OCI-LY3 (cell line): ENCODE measurements at regions not wholly inside any gene's neighbourhood (a gene's known extent, or its start where the extent isn't known, plus 50 kb on each side); places are given as distances from the start of the nearest gene placed in this dataset.

ENCODE experiments used
- H2AFZ ChIP-seq: fragments of 200-600, 300-600 bp; shearing (Covaris generic); 2 replicates; pipeline ENCODE4 v1.6.0; 2014; ENCODE audit warnings: antibody characterized with exemption, low read depth, low read length
- H3K27ac ChIP-seq: fragments of 200-600, 300-600 bp; sonication (generic); 2 replicates; pipeline ENCODE4 v1.5.1; 2014; ENCODE audit warnings: mild to moderate bottlenecking, low read length, moderate library complexity, mixed read lengths
- H3K27me3 ChIP-seq: fragments of 200-600, 300-600 bp; sonication (generic); 2 replicates; pipeline ENCODE4 v1.6.1; 2014; ENCODE audit warnings: low read depth, low read length, mixed read lengths
- H3K36me3 ChIP-seq: fragments of 200-600, 300-600 bp; sonication (generic); replicated peaks from 2 replicates; pipeline ENCODE3; 2014; ENCODE audit warnings: low read depth, low read length, mixed read lengths
- H3K4me1 ChIP-seq: fragments of 300-600, 200-600 bp; sonication (generic); 2 replicates; pipeline ENCODE4 v1.6.1; 2014; ENCODE audit warnings: low read length, mixed read lengths
- H3K4me2 ChIP-seq: fragments of 200-600, 300-600 bp; sonication (generic); 2 replicates; pipeline ENCODE4 v1.6.1; 2014; ENCODE audit warnings: low read length, mixed read lengths
- H3K4me3 ChIP-seq: fragments of 300-600, 200-600 bp; sonication (generic); 2 replicates; pipeline ENCODE4 v1.5.1; 2014; ENCODE audit warnings: antibody characterized with exemption, mild to moderate bottlenecking, low read length, moderate library complexity
- H3K79me2 ChIP-seq: fragments of 300-600, 200-600 bp; shearing (Covaris generic); 2 replicates; pipeline ENCODE4 v1.6.1; 2014; ENCODE audit warnings: mild to moderate bottlenecking, low read length, mixed read lengths
- H3K9ac ChIP-seq: fragments of 300-600, 200-600 bp; shearing (Covaris generic); 2 replicates; pipeline ENCODE4 v1.6.0; 2014; ENCODE audit warnings: mild to moderate bottlenecking, low read length, moderate library complexity
- H3K9me3 ChIP-seq: fragments of 200-600, 300-600 bp; shearing (Covaris generic); 2 replicates; pipeline ENCODE4 v1.6.1; 2014; ENCODE audit warnings: low read length, mixed read lengths; ENCODE audit not compliant: insufficient read depth
- H4K20me1 ChIP-seq: fragments of 200-600, 300-600 bp; sonication (generic); 2 replicates; pipeline ENCODE4 v1.6.1; 2016; ENCODE audit warnings: low read length, mixed read lengths; ENCODE audit not compliant: insufficient read depth
- CTCF ChIP-seq: fragments of 200-600, 300-600 bp; sonication (generic); IDR thresholded peaks from 2 replicates; pipeline ENCODE4 v1.5.1; 2014; ENCODE audit warnings: antibody characterized with exemption, low read length, low read depth
- EZH2phosphoT487 ChIP-seq: fragments of 200-600 bp; shearing (Covaris generic); IDR thresholded peaks from 2 replicates; pipeline ENCODE4 v1.6.1; 2018; ENCODE audit warnings: antibody characterized with exemption, mixed run types, low read depth

DNA sequence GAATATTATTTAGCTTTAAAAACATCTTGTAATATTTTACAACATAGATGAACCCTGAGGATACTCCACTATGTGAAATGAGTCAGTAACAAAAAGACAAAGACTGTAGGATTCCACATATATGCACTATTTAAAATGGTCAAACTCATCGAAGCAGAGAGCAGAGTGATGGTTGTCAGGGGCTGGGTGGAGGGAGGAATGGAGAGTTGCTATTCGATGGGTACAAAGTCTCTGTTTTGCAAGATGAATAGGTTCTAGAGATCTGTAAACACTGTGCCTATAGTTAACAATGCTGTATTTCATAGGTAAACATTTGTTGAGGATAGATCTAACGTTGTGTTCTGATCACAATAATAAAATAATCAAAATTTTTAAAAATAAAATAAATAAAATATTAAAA, 1675.9 kb upstream of the CELF4 start:
- no peak for TF ChIP-seq EZH2phosphoT487
- Histone ChIP-seq H3K9ac (no peak overlapping the region), H3K4me2 (no peak overlapping the region), H3K27me3 (no peaks in the 10 kb centered on the region), H3K27ac (no peak overlapping the region), H3K36me3 (no peaks in the 10 kb centered on the region), H4K20me1 (no peaks in the 10 kb centered on the region), H3K4me3 (no peak overlapping the region), H3K9me3 (no peaks in the 10 kb centered on the region), H2AFZ (no peak overlapping the region), H3K79me2 (no peaks in the 10 kb centered on the region), H3K4me1 (no peaks in the 10 kb centered on the region)

GRCh38 chr18:39238981-39239660, 1673.5 kb upstream of the CELF4 start:
- Histone ChIP-seq H3K9ac (no peak overlapping the region), H3K27me3 (no peaks in the 10 kb centered on the region), H3K4me2 (no peak overlapping the region), H2AFZ (no peak overlapping the region), H3K9me3 (no peaks in the 10 kb centered on the region), H3K36me3 (no peaks in the 10 kb centered on the region), H3K79me2 (no peaks in the 10 kb centered on the region), H4K20me1 (no peaks in the 10 kb centered on the region), H3K27ac (no peak overlapping the region), H3K4me3 (no peak overlapping the region), H3K4me1 (no peaks in the 10 kb centered on the region)
- TF ChIP-seq CTCF (no peak), EZH2phosphoT487 (no peak)

DNA sequence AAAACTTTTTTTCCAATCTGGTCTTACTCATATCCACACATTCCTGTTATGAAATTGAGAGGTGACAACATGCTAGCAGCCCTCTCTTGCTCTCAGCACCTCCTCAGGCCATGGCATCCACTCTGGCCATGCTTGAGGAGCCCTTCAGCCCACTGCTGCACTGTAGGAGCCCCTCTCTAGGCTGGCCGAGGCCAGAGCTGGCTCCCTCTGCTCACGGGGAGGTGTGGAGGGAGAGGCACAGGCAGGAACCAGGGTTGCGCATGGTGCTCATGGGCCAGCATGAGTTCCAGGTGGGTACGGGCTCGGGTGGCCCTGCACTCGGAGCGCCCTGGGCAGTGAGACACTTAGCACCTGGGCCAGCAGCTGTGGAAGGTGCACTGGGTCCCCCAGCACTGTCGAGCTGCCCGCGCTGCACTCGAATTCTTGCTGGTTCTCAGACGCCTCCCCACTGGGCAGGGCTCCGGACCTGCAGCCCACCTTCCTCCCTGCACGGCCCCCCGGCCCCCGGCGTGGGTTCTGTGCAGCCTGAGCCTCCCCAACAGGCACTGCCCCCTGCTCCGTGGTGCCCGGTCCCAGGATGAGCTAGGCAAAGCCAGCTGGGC, 1669.6 kb upstream of the CELF4 start:
- no peaks in the 10 kb centered on the region for H3K27me3 ChIP-seq
- no peaks in the 10 kb centered on the region for H4K20me1 ChIP-seq
- H3K4me3 ChIP-seq: no peak overlapping the region
- no peak for TF ChIP-seq CTCF
- no peak for TF ChIP-seq EZH2phosphoT487
- H3K4me2 ChIP-seq: no peak overlapping the region
- no peaks in the 10 kb centered on the region for H3K9me3 ChIP-seq
- H3K36me3 ChIP-seq: no peaks in the 10 kb centered on the region
- H2AFZ ChIP-seq: no peak overlapping the region
- no peak overlapping the region for H3K9ac ChIP-seq
- no peak overlapping the region for H3K27ac ChIP-seq
- H3K4me1 ChIP-seq: peaks cover 6% of the 10 kb centered on the region; the same call in 1 of the 2 replicates
- H3K79me2 ChIP-seq: no peaks in the 10 kb centered on the region

GRCh38 chr18:39232937-39233336, 1667.3 kb upstream of the CELF4 start:
- Histone ChIP-seq H3K27ac (no peak overlapping the region), H3K4me1 (peaks cover 6% of the 10 kb centered on the region; the same call in 1 of the 2 replicates), H3K27me3 (no peaks in the 10 kb centered on the region), H3K4me3 (no peak overlapping the region), H3K79me2 (no peaks in the 10 kb centered on the region), H3K9ac (no peak overlapping the region), H3K36me3 (no peaks in the 10 kb centered on the region), H4K20me1 (no peaks in the 10 kb centered on the region), H3K4me2 (no peak overlapping the region), H3K9me3 (no peaks in the 10 kb centered on the region), H2AFZ (no peak overlapping the region)
- TF ChIP-seq CTCF: no peak
- no peak for TF ChIP-seq EZH2phosphoT487
